Central memory CD4-positive, alpha-beta T cell (primary cell): ENCODE measurements at regions not wholly inside any gene's neighbourhood (a gene's known extent, or its start where the extent isn't known, plus 50 kb on each side); places are given as distances from the start of the nearest gene placed in this dataset.
A peak's percentile ranks its signal among the peaks of the same experiment; 100 is the strongest.

ENCODE experiments used
- DNase-seq: peaks from one replicate; pipeline ENCODE4 v3.0.0; 2022

DNA sequence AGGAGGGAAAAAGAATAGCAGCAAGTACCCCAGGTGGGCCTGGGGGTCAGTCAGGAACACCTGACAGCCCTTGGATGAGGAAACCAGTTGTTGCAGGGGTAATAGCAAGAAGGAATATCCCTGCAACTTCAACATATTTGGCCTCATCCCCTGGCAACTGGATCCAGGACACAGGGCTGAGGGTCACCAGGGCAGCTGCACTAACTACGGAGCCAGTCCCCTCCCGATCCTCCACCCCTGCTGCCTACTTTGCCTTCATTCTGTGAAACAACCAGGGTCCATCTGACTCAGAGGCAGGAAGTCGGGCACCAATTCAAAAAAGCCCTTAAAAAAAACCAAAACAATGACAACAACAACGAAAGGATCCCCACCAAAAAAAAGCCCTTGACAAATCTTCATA, 52.9 kb downstream of the FRMPD3 start:
- DNase-seq = no peak

GRCh38 chrX:107504006-107504405, 54.6 kb downstream of the FRMPD3 start:
- DNase-seq = no peak

DNA sequence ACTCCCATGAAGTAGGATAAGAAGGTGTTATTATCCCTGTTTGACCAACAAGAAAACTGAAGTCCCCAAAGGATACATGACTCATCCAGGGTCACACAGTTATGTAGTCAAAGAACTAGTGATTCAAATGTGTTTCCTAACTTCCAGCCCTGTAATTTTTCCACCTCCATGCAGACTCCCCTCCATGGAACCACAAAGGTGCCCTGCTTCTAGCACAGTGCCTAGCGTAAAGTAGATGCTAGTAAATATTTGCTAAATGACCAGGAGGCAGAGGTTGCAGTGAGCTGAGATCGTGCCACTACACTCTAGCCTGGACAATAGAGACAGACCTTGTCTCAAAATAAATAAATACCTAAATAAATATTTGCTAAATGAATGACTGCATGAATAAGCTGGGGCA, 55.8 kb downstream of the FRMPD3 start:
- DNase-seq = no peak

GRCh38 chrX:107506596-107507031, 57.2 kb downstream of the FRMPD3 start:
- no peak for DNase-seq

- DNase-seq = no peak
Observed at GRCh38 chrX:107507093-107507743, 57.8 kb downstream of the FRMPD3 start.

DNA sequence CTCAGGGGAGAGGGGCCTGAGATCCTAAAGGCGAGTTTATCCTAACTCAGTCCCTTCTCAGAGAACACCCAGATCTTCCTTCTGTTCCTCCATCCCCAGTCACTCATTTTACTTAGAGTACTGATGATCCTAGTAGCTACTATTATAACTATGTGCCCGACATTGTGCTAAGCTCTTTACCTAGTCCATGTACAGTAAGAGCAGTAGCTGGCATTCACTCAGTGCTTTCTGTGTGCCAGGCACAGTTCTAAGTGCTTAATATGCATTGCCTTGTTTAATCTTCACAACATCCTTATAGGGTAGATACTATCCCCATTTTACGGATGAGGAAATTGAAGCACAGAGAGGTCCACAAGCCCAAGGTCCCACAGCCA, 58.3 kb downstream of the FRMPD3 start:
- no peak for DNase-seq

DNA sequence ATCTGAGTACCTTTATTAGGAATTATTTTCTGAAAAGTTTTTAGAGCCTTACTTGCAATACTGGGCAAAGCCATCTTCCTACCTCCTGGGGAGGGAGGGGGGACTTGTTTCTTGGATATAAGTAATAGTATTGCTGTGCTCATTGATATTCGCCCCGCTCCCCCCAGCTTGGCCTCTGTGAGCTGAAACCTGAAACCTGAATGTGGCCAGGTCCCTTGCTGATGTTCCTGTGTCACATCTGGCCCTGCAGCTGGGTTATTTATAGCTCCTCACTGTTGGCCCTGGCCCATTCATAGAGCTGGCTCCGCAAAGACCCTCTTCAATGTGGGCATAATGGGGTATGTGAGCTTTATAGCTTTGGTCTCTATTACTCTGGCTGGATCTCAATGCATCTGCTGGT, 59.5 kb downstream of the FRMPD3 start:
- DNase-seq = no peak

GRCh38 chrX:107514944-107515343, 65.5 kb downstream of the FRMPD3 start:
- no peak for DNase-seq

GRCh38 chrX:107521877-107522586, 72.6 kb downstream of the FRMPD3 start:
- no peak for DNase-seq

- DNase-seq = no peak
Observed at GRCh38 chrX:107522901-107523300, 73.4 kb downstream of the FRMPD3 start.

- no peak for DNase-seq
Observed at GRCh38 chrX:107526141-107526540, 76.7 kb downstream of the FRMPD3 start.

GRCh38 chrX:107530141-107530540, 80.7 kb downstream of the FRMPD3 start:
- no peak for DNase-seq

DNA sequence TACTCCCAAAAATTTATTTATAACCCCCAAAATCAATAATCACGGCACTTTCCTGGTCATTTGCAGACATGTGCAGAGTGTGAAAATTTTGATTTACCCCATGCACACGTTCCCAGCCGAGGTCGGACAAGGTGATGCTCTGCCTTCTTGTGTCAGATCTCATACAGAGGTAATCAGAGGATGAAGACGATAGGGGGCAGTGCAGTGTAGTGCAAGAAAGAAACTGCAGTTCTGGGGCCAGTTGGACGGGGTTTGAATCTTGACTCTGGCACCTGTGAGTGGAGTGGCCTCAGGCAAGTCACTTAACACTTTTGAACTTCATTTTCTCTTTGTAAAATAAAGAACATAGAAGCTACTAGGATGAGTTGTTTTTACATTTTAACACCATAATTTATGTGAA, 88.4 kb downstream of the FRMPD3 start:
- peak; percentile 9 for DNase-seq

DNA sequence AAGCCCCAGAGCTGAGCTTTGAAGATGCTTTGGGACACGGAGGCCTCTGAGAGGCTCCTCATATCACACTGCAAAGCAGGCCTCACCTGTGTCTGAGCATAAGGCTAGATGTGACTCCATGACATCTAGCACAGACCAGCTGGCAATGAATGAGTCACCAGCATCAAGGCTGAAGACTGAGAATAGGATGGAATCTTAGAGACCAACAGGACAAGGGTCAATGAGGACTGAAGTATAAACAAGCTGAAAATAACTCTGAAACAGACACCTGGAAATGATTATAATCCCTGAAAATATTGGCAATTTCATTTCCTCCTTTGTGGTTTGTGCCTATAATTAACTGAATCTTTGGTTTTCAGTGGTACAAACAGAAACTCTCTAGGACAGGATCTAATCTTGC, 87.1 kb upstream of the PRPS1 start:
- DNase-seq = no peak

DNA sequence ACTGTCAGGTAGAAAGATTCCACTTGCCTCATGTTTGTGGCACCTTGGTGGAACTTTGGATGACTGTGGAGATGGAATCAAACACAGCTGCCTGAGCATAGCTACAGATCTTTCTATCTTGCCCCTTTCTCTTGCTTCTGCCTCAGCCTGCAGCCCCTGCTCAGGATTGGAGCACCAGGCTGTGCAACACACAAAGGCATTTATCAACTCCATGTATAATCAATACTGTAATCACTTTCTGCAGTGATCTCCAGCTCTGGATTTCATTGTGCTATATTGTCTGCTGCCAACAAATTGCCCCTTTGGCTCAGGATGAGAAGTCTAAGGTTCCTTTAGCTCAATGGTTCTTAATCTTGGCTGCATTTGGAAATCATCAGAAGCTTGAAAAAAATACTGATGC, 86.3 kb upstream of the PRPS1 start:
- DNase-seq = no peak

- DNase-seq = no peak
Observed at GRCh38 chrX:107542500-107542899, 85.8 kb upstream of the PRPS1 start.

DNA sequence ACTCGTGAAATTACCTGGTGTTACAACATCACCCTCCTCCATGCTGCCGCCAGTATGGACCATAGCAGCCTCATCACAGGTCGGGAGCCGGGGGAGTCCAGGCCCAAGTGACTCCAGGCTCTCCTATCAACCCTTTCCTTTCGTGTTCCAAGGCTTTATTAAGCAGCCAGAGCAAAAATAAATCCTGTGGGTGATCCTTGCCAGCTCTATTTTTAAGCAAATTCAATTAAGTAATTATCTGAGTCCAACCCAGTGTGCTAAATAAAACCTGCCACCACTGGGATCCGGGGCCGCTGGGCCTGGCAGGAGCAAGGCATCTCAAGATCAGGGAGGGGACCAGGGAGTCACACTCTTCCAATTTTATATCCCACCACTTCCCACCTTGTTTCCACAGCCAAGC, 80.7 kb upstream of the PRPS1 start:
- no peak for DNase-seq

DNA sequence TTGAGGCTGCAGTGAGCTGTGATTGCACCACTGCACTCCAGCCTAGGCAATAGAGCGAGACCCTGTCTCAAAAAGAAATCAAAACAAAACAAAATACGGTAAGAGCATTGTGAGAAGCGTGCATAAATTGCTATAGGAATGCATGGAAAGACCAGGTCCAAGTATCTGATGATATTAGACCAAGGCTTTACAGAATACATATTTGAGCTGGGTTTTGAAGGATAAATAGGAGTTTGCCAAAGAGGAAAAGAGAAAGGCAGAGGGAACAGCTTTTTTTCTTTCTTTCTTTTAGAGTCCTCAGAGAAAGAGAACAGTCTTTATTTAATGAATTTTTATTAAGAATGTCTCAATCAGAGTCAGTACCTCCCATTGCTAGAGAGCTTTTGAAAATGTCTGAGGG, 79.5 kb upstream of the PRPS1 start:
- no peak for DNase-seq

DNA sequence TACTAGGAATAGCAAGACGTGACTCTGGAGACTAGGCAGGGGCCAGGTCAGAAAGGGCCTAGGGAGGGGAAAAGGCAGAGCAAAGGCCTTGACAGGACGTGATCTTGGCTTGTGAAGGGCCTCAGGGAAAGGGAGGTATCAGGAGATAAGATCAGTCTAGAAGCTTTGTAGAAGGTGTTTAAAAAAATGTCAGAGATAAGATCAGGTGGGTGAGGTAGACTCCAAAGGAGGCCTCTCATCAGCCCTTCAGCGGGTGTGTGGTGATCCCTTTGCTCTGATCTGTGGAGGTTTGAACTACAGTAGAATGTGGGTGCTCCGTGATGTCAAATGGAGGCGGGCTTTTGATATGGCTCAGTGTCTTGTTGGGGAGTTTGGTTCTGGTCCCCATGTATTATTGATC, 78.8 kb upstream of the PRPS1 start:
- DNase-seq = peak; percentile 52

GRCh38 chrX:107551546-107551945, 76.8 kb upstream of the PRPS1 start:
- DNase-seq = no peak

DNA sequence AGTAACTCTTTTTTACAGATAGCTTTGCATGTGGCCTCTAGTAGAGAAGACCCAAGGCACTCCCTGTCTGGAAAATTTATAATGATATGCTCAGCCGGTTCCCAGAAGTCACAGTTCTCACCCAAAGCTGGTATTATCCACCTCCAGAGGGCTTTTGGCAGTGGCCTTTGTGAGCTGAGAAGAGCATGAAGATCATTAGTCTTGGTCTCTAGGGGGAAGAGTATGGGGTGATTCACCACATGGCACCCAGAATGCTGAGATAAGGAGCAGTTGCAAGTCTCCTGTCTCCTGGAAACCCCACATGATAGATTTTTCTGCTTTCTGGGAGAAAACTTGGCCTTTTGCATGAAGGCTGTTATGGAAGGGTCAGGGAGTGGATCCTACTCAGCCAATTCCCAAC, 75.4 kb upstream of the PRPS1 start:
- no peak for DNase-seq

- no peak for DNase-seq
Observed at GRCh38 chrX:107556967-107557366, 71.3 kb upstream of the PRPS1 start.

DNA sequence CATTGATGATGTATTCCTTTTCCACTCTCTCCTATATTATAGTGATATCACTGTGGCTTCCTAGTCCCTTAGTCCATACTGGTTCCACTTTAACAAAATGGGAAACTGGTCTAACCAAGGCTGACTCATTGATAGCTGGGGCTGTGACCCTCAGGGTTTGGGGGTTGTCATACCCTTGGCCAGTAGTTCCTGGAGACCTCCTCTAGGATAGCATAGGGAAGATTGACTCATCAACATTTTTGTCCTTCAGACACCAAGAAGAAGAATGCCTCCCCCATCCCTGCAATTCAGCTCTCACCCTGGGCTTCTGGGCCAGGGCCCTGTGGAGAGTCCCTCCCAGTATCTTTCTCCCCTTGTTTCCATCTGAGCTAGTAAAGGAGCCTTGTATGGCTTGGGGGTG, 68.8 kb upstream of the PRPS1 start:
- DNase-seq = no peak

DNA sequence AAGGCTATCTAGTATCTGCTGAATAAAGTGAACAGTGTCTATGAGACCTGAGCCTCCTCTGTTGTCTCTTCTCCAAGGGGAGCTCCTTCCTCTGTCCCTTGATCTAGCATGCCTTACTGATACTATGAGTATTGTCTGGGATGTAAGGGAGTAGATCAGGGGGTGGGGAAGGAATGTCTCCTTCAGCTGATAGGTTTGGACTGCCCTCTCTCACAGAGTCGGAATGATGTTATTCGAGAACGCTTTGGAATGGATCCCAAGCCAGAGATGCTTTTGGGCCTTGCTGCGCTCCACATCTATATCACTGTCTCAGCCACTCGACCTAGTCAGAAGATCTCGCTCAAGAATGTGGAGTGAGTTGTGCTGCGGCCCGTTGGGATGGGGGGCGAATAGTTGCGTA, 68.3 kb upstream of the PRPS1 start:
- DNase-seq = no peak

- DNase-seq = no peak
Observed at GRCh38 chrX:107560980-107561379, 67.3 kb upstream of the PRPS1 start.
